ENCODE measurements at regions not wholly inside any gene's neighbourhood (a gene's known extent, or its start where the extent isn't known, plus 50 kb on each side); places are given as distances from the start of the nearest gene placed in this dataset.

DNA sequence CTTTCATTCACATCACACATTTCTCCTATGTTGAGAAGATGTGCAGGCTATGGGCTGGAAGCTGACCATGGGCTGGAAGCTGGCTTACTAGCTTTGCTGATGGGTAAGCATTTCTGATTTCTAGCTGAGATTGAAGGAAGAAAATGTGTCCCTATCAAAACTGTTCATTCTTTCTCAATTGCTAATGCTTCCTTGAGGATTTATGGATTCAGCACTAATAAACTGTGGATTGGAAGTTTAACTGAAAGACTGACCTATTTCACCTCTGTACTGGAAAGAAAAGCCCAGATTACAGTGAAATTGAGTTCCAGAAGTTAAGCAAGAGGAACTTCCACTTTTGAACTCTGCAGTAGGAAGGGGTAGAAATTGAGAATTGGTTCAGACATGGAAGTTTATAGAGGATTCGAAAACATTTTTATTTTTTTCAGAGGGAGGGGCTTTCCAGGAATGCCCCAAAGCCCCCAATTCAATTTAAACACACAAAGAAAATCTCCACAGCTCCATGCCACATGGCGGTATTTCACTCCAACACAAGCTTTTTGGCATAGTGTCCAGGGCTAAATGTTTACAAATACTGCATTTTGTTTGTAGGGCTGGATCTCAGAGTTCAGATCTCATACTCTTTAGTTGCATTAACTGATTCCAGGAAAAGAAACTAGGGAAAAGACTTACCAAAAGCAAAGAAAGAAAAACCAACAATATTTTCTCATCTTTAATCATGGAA is 61.2 kb upstream of the ARGLU1 start:
- TF ChIP-seq, protein P1, sequence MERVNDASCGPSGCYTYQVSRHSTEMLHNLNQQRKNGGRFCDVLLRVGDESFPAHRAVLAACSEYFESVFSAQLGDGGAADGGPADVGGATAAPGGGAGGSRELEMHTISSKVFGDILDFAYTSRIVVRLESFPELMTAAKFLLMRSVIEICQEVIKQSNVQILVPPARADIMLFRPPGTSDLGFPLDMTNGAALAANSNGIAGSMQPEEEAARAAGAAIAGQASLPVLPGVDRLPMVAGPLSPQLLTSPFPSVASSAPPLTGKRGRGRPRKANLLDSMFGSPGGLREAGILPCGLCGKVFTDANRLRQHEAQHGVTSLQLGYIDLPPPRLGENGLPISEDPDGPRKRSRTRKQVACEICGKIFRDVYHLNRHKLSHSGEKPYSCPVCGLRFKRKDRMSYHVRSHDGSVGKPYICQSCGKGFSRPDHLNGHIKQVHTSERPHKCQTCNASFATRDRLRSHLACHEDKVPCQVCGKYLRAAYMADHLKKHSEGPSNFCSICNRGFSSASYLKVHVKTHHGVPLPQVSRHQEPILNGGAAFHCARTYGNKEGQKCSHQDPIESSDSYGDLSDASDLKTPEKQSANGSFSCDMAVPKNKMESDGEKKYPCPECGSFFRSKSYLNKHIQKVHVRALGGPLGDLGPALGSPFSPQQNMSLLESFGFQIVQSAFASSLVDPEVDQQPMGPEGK (CRISPR knock-in tag; IDR thresholded peaks at IDR 0.05; ENCODE audit: borderline replicate concordance): no peak
- no peak for TF ChIP-seq RARB (CRISPR knock-in tag; IDR thresholded peaks at IDR 0.05)
- no peak for TF ChIP-seq TOX (CRISPR knock-in tag; IDR thresholded peaks at IDR 0.05; ENCODE audit: borderline replicate concordance)
- TF ChIP-seq ZNF8 (CRISPR knock-in tag; IDR thresholded peaks at IDR 0.05): no peak
- TF ChIP-seq GLIS3 (CRISPR knock-in tag; IDR thresholded peaks at IDR 0.05): no peak
- TF ChIP-seq OSR1 (CRISPR knock-in tag; IDR thresholded peaks at IDR 0.05): no peak
- TF ChIP-seq ZFP30 (CRISPR knock-in tag; IDR thresholded peaks at IDR 0.05): no peak
- TF ChIP-seq PPARA (CRISPR knock-in tag; IDR thresholded peaks at IDR 0.05; ENCODE audit: borderline replicate concordance): no peak
- TF ChIP-seq ZNF70 (CRISPR knock-in tag; IDR thresholded peaks at IDR 0.05): no peak
- no peak for TF ChIP-seq ZNF565 (CRISPR knock-in tag; conservative IDR thresholded peaks at IDR 0.05; ENCODE audit: low read depth)
- TF ChIP-seq ZFP3 (CRISPR knock-in tag; IDR thresholded peaks at IDR 0.05): no peak
